ENCODE measurements at regions not wholly inside any gene's neighbourhood (a gene's known extent, or its start where the extent isn't known, plus 50 kb on each side); places are given as distances from the start of the nearest gene placed in this dataset.

GRCh38 chr14:22232486-22232885, 356.5 kb downstream of the DAD1 start:
- Histone ChIP-seq H3K79me2 (ENCODE audit: low read length) (no peaks in the 10 kb centered on the region), H3K4me2 (ENCODE audit: low read length) (no peak overlapping the region), H3K9me3 (ENCODE audit: insufficient read depth, low read length) (no peaks in the 10 kb centered on the region), H3K9ac (ENCODE audit: low read length) (no peak overlapping the region), H2AFZ (ENCODE audit: low read depth, low read length) (no peak overlapping the region), H3K36me3 (replicated peaks; ENCODE audit: low read depth, low read length) (no peaks in the 10 kb centered on the region), H3K27me3 (ENCODE audit: low read depth, low read length) (no peaks in the 10 kb centered on the region), H3K4me1 (ENCODE audit: low read length) (peaks cover 20% of the 10 kb centered on the region), H3K27ac (ENCODE audit: low read length) (no peak overlapping the region), H4K20me1 (ENCODE audit: insufficient read depth, low read length) (no peaks in the 10 kb centered on the region), H3K4me3 (ENCODE audit: low read length) (no peak overlapping the region)
- TF ChIP-seq EZH2phosphoT487 (IDR thresholded peaks at IDR 0.05; ENCODE audit: low read depth), result no peak
- no peak for TF ChIP-seq CTCF (IDR thresholded peaks at IDR 0.05; ENCODE audit: low read depth, low read length)

GRCh38 chr14:22231018-22231417, 358.0 kb downstream of the DAD1 start:
- no peak overlapping the region for H3K27ac ChIP-seq (ENCODE audit: low read length)
- TF ChIP-seq CTCF (IDR thresholded peaks at IDR 0.05; ENCODE audit: low read depth, low read length) (no peak), EZH2phosphoT487 (IDR thresholded peaks at IDR 0.05; ENCODE audit: low read depth) (no peak)
- H4K20me1 ChIP-seq (ENCODE audit: insufficient read depth, low read length), result no peaks in the 10 kb centered on the region
- no peak overlapping the region for H3K9ac ChIP-seq (ENCODE audit: low read length)
- H2AFZ ChIP-seq (ENCODE audit: low read depth, low read length), result no peak overlapping the region
- no peak overlapping the region for H3K4me3 ChIP-seq (ENCODE audit: low read length)
- no peaks in the 10 kb centered on the region for H3K79me2 ChIP-seq (ENCODE audit: low read length)
- no peaks in the 10 kb centered on the region for H3K36me3 ChIP-seq (replicated peaks; ENCODE audit: low read depth, low read length)
- no peaks in the 10 kb centered on the region for H3K9me3 ChIP-seq (ENCODE audit: insufficient read depth, low read length)
- no peaks in the 10 kb centered on the region for H3K27me3 ChIP-seq (ENCODE audit: low read depth, low read length)
- no peak overlapping the region for H3K4me2 ChIP-seq (ENCODE audit: low read length)
- H3K4me1 ChIP-seq (ENCODE audit: low read length), result peaks cover 35% of the 10 kb centered on the region

DNA sequence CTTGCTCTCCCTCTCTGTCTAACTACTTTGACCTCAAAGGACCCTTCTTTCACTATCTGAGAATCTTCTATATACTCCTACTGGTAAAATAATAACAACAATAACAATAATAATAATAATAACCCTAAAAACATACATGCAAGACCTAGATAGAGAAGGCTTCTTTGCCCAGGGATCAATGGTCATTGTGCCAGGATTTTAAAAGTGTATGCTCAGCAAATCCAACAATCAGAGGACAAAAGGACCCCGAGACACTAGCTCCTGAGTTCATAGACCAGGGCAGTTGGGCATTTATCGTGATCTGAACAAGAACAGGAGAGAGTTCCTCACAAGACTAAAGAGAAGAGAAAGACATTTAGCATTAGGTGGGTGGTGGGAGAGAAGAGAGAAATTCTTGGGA, 358.5 kb downstream of the DAD1 start:
- Histone ChIP-seq H3K79me2 (ENCODE audit: low read length) (no peaks in the 10 kb centered on the region), H3K9ac (ENCODE audit: low read length) (no peak overlapping the region), H3K36me3 (replicated peaks; ENCODE audit: low read depth, low read length) (no peaks in the 10 kb centered on the region), H3K9me3 (ENCODE audit: insufficient read depth, low read length) (no peaks in the 10 kb centered on the region), H3K4me2 (ENCODE audit: low read length) (no peak overlapping the region), H2AFZ (ENCODE audit: low read depth, low read length) (no peak overlapping the region), H3K27ac (ENCODE audit: low read length) (no peak overlapping the region), H3K27me3 (ENCODE audit: low read depth, low read length) (no peaks in the 10 kb centered on the region), H4K20me1 (ENCODE audit: insufficient read depth, low read length) (no peaks in the 10 kb centered on the region), H3K4me1 (ENCODE audit: low read length) (peaks cover 40% of the 10 kb centered on the region), H3K4me3 (ENCODE audit: low read length) (no peak overlapping the region)
- TF ChIP-seq EZH2phosphoT487 (IDR thresholded peaks at IDR 0.05; ENCODE audit: low read depth), result no peak
- no peak for TF ChIP-seq CTCF (IDR thresholded peaks at IDR 0.05; ENCODE audit: low read depth, low read length)

GRCh38 chr14:22227084-22227483, 361.9 kb downstream of the DAD1 start:
- H4K20me1 ChIP-seq (ENCODE audit: insufficient read depth, low read length), result no peaks in the 10 kb centered on the region
- H3K9ac ChIP-seq (ENCODE audit: low read length), result peak overlapping the region; percentile 61
- H3K79me2 ChIP-seq (ENCODE audit: low read length), result no peaks in the 10 kb centered on the region
- peak overlapping the region; percentile 96 for H2AFZ ChIP-seq (ENCODE audit: low read depth, low read length)
- H3K4me3 ChIP-seq (ENCODE audit: low read length), result peak overlapping the region; percentile 70
- no peak for TF ChIP-seq CTCF (IDR thresholded peaks at IDR 0.05; ENCODE audit: low read depth, low read length)
- no peak for TF ChIP-seq EZH2phosphoT487 (IDR thresholded peaks at IDR 0.05; ENCODE audit: low read depth)
- H3K36me3 ChIP-seq (replicated peaks; ENCODE audit: low read depth, low read length), result no peaks in the 10 kb centered on the region
- peak overlapping the region; percentile 58 for H3K27ac ChIP-seq (ENCODE audit: low read length)
- no peaks in the 10 kb centered on the region for H3K27me3 ChIP-seq (ENCODE audit: low read depth, low read length)
- H3K4me2 ChIP-seq (ENCODE audit: low read length), result peak overlapping the region; percentile 85
- H3K9me3 ChIP-seq (ENCODE audit: insufficient read depth, low read length), result no peaks in the 10 kb centered on the region
- H3K4me1 ChIP-seq (ENCODE audit: low read length), result peaks cover 61% of the 10 kb centered on the region

Measured in OCI-LY3 (cell line).